GM19351 (cell line): ENCODE measurements at regions not wholly inside any gene's neighbourhood (a gene's known extent, or its start where the extent isn't known, plus 50 kb on each side); places are given as distances from the start of the nearest gene placed in this dataset.
A peak's percentile ranks its signal among the peaks of the same experiment; 100 is the strongest.

Experiments
- ATAC-seq: cut with Tn5 transposase; IDR thresholded peaks from one replicate; pipeline ENCODE4 v1.9.1; 2021; ENCODE audit warnings: mild to moderate bottlenecking, moderate library complexity; ENCODE audit not compliant: unreplicated experiment

DNA sequence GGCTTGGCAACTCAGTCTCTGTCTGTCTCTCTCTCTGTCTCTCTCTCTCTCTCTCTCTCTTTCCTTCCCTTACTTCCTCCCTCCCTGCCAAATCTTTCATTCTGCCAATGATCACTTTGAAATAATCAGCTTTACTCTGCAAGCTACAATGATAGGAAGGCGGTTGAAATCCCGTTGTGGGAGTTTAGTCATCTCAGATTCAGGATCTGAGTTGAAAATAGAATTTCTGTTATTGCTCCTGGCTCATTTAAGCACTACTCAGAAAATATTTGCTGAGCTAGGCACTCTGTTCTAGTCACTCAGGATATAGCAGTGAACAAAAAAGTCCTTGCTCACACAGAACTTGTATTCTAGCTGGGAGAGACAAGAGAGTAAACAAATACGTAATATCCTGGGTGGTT lies 56.3 kb upstream of the DCTD start:
- no peak for ATAC-seq

DNA sequence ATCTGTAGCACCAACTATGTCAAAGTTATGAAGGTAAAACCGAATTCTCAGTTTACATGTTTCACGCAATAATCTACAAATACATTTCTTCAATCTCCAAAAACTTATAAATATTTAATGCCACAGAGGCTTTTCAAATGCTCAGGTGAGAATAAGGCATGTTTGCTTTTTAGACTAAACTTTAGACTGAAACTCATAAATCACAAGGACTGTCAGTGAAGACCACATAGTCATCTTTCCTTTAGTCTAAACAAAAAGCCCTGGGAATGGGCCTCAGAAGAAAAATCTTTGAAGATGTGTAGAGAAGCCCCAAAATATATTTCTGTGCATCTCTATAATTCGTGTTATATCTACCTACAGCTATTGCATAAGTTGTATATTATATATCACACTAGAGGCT lies 54.5 kb upstream of the DCTD start:
- ATAC-seq: no peak

DNA sequence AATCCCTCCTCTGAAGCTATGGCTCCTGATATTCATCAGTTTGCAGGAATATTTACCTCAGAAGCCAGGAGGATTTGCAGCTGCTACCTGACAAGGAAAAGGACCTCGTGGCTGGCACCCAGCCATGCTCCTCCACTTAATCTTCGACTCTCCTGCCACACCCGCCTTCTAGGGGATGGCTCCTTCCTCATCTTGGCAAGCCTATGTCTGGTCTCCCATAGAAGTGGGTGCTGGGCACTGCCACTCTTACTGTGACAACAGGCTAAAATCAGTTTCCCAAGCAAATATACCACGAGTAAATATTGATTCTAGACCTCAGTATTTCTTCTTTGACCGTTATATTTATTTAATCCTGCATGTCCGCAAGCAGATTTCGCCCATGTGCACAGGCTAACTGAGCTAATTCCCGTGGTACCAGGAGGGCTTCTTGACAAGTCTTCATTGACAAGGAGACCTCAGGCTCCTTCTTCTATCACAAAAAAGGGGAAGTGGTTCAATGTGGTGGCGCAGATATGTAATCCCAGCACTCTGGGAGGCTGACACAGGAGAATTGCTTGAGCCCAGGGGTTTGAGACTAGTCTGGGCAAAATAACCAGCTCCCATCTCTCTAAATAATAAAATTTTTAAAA lies 52.6 kb upstream of the DCTD start:
- peak; percentile 70 for ATAC-seq

DNA sequence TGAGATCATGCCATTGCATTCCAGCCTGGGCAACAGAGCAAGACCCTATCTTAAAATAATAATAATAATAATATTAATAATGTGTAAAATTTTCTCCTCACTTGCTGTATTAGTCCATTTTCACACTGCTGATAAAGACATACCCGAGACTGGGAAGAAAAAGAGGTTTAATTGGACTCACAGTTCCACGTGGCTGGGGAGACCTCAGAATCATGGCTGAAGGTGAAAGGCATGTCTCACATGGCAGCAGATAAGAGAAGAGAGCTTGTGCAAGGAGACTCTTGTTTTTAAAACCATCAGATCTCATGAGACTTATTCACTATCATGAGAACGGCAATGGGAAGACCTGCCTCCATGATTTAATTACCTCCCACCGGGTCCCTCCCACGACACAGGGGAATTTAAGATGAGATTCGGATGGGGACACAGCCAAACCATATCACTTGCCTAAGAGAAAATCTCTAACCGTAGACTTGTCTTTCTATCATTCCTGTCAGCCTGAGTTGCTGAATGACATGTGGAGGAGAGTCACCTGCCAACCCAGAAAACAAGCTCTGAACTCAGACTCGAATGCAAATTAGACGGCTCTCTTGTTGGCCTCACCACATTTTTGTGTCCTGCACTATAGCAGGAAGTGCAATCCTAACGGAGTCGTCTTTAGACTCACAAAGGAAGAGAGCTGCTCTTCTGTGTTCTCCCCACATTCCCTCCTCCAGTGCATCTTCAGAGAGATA lies 51.9 kb upstream of the DCTD start:
- no peak for ATAC-seq

DNA sequence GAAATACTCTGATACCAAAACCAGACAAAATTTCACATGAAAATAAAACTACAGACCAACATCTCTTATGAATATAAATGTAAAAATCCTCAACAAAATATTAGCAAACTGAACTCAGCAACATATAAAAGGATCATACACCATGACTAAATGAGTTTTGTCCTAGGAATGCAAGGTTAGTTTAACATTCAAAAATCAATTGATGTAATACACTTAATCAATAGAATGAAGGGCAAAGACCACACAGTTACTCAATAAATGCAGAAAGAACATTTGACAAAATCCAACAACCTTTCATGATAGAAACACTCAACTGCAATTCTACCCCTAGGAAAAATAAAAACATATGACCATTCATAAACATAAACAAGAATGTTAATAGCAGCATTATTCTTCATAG lies 50.2 kb upstream of the DCTD start:
- ATAC-seq: no peak
